Left colon (tissue), 2 donors: ENCODE measurements at regions not wholly inside any gene's neighbourhood (a gene's known extent, or its start where the extent isn't known, plus 50 kb on each side); places are given as distances from the start of the nearest gene placed in this dataset.

Source experiments
- ATAC-seq: fragments of 200-7000 bp; cut with Tn5 transposase; one replicate; pipeline ENCODE4 v1.9.1; 2020; ENCODE audit warnings: mild to moderate bottlenecking, moderate library complexity
- DNase-seq, 2 donors: peaks; one replicate each; pipeline ENCODE4 v3.0.0-alpha.2; 2020
- intact Hi-C, 2 donors: fragments of 100-400 bp; cut with DNase I in 1 of 2; cut with micrococcal nuclease in 1 of 2; formaldehyde crosslinking; loops; one replicate each; pipeline versions ENCODE4 v1.11.2 to v1.14.0; 2022; cut with DNase I, micrococcal nuclease
- donor health status: DM: no; HTN: no; CAD: no.
- donor health status: DM: yes; HTN: yes; CAD: no.

DNA sequence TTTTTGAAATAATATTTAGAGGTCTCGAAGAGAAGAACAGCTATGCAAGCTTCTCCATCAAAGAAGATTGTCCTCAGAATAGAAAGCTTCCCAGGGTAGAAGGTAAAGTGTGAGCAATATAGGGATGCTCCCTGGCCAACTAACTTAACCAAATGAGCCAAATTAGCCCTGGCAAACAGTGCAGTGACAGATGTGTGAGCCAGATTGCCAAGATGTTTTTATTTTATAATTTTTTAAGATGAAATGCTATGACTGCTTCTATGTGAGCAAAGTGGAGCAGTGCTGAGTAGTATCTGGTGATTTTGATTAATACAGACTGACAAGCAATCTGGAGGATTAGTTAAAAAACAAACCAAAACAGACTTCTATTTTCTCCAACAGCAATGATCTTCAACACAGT is 202.1 kb downstream of the NOVA1 start:
- no peak for DNase-seq
- intact Hi-C loops: no loop called here
- ATAC-seq: no peak

DNA sequence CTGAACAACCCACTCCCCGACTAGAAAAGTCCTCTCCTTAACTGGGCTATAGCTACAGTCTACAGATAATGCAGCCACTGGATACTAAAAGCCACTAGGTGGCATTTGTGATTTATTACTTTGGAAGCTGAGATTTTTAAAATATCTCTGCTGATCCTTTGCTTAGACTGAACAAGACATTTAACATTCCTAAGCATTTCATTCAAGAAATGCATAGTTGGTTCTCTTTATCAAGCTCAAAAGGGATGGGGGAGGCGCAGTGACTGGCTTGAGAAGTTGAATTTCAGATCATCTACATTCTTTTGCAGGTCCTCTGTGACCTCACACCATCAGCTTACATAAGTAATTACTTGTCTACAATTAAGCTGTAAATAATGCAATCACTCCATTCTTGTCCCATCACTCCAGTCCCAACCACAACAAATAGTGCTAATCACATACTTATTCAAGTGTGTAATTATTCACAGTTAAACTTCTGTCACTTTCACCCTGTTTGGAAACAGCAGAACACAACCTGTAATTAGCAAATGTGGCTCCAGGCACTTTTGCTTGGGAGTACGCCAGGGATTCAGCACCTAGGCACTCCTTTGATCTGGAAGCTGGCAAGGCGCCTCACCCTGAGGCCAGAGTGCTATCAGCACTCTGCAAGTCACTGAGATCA is 203.6 kb downstream of the NOVA1 start:
- DNase-seq (peak in 1 of 2 donors; percentile 43), ATAC-seq (peak; percentile 69)
- intact Hi-C loops: no loop called here

DNA sequence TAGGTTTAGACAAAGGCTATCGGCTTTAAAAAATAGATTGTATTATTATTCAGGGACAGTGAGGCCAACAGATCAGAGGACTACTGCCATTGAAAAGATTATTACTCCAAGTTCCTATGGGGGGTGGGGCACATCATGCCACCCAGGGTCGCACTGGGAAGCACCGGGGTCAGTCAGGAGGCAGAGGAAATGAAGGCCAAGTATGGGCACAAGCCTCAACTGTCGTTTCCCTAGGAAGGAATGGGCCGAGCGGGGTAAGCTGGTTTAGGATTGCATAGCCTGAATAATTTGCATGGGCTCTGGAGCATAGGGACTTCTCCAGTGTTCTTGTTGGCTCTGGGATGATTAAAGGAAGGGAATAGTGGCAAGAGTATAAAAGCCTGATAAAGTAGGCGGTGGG is 205.3 kb downstream of the NOVA1 start:
- intact Hi-C loops: no loop called here
- ATAC-seq (no peak), DNase-seq (no peak)

DNA sequence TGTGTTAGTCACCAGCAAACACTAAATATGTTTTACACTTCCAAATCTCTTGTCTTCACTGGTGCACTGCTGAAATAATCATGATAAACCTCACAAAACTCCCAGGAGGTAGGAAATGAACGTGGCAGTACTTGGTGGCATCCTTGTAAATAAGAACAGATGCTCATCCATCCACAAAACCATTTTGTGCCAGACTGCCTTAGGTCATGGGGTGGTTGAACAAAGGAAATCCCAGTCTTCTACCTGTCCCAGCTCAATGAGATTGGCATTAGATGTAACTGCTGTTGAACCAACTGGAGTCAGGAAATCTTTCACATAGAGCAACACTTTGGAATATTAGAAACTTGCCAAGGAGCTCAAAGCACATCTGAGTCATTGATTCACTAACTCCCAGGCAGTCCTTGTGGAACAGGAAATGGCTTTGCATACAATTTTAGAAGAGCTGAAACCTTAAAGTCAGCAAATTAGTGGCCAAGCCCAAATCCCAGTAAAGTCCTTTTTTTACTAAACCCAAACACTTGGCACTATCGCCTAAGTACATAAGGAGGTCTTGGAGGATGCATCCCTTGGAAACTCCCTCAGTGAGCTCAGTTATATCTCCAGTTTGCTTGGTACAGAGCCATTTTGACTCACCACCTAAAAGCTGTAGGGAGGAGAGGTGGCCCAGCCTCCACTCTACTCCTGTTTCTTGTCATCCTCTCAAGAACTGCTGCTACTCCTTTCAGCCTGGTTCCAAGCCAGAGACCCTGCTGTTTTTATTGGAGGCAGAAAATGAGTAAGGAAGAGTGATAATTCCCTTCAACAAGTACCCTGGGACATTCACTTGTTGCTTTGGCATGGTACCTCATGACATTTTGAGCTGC is 208.0 kb downstream of the NOVA1 start:
- ATAC-seq (no peak), DNase-seq (no peak)
- intact Hi-C loops: no loop called here

DNA sequence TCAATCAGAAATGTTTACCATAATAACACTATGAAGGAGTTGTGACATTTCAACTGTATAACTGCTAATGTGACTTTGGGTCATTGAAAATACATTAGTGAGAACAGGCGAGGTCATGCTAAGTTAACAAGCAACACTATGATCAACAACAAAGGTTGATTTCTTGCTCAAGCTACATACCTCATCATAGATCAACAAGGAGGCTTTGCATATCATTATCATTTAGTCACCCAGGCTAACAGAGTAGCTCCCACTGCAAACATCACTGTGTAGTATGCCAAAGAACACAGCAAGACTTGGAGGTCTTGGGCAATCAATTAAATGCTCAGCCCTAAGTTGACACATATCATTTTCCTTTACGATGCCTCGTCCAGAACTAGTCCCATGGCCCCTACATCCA is 212.5 kb downstream of the NOVA1 start:
- no peak for DNase-seq
- intact Hi-C loops: no loop called here
- ATAC-seq: no peak

DNA sequence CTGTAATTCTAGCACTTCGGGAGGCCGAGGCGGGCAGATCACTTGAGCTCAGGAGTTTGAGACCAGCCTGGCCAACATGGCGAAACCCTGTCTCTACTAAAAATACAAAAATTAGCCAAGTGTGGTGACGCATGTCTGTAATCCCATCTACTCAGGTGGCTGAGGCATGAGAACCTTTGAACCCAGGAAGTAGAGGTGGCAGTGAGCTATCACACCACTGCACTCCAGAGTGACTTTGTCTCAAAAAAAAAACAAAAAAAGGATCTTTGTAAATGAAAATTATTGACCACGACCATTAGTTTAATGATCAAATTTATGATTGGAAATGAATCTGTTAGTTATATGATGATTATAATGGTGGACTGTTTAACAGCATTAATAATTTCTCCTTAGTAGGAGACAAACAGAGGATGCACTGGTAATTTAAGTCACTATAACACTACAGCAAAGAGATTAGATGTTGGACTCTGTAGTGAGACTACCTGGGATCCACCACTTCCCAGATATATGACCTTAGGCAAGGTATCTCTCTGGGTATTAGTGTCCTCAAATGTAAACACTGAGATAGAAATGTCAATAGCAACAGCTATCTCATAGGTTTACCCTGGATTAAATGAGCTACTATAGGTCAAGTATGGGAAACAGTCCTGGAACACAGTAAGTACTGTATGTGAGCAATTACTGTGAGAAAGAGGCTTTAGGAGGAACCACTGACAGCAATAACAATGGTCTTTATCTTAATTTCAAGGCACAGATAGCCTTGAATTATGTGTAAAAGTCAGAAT is 214.7 kb downstream of the NOVA1 start:
- intact Hi-C loops: no loop called here
- peak; percentile 23 for ATAC-seq

DNA sequence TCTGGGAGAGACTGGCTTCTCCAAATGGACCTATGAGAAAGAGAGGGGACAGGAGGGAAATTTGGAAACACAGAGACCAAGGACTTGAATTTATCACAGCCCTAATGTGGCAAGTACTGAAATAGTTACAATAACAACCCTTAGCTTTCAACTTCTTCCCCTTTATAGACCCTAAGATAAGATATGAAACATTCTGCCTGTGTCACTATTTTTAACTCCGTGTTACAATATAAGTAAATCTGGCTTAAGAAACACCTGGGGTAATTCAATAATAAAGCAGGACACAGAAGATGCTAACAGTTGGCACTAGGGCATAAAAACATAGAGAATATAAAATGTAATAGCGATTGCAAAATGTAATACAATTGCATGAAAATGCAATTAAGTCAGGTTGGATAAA is 216.4 kb downstream of the NOVA1 start:
- DNase-seq: no peak
- ATAC-seq: peak; percentile 84
- intact Hi-C loops: no loop called here

More for the DNA sequence above, 214.7 kb downstream of the NOVA1 start:
- DNase-seq: no peak

DNA sequence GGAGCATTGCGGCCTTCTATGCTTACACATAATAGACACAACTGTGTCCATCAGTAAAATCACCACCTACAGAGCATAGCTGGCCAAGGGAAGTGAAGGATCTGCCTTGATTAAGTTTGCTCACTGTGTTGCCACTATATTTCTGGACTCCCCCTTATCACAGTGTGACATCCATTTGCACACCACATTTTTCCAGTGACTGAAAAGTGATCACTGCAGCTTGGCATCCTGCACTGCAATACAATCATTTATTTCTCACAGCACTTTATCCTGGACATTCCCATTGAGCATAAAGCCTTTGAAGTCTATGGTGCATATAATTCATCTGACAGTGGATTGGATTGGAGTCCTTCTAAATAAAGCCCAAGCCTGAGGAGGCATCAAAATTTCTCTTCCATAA is 217.2 kb downstream of the NOVA1 start:
- intact Hi-C loops: no loop called here
- DNase-seq (no peak), ATAC-seq (peak; percentile 54)

DNA sequence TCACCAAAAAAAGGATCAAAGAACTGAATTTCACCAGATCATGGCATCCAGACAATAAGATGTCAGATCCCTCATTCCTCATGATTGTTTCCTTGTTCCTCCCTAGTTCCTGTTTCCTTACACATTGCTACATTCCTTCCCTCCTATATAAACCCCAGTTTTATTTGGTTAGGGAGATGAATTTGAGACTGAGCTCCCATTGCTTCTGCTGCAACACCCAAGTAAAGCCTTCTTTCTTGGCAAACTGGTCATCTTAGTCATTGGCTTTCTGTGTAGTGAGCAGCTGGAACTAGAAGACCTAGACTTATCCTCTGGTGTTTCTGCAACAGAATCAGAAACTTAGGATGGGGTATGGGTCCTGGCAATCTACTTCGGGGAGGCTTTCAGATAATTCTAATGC is 217.9 kb downstream of the NOVA1 start:
- DNase-seq (no peak), ATAC-seq (no peak)
- intact Hi-C loops: no loop called here

DNA sequence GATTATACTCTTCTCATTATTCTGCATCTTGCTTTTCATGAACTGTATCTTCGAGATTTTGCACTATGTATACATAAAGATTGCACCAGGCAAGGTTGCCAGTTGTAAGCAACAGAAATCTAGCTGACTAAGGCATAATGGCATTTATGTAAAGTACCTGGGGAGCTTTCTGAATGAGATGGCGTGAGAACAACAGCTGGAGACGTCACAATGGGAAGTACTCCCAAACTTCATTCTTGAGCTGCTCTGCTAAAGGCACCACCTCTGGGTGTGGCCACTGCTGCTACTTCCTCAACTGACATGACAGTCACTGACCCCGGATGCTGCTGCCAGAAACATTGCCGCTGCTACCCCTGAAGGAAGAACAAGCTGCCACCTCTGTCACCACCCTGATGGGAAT is 220.7 kb downstream of the NOVA1 start:
- intact Hi-C loops: no loop called here
- DNase-seq: peak in 1 of 2 donors; percentile 14
- peak; percentile 30 for ATAC-seq

DNA sequence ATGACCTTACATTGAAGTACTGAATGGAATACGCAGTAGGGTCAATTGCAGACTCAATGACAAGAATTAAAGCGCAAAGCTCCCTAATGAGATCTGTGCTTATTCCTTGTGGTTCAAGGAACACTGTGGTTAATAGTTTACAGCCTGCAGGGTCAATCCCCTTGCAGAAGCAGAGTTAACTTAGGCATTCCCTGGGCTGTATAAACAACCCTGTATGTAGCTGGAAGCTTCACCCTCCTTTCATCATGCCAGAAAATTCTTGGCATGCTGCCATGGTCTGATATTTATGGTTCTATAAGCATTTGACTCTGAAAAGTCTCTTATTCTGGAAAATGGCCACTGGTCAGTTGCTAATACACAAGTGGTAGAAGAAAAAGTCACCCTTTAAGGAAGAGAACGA is 227.7 kb downstream of the NOVA1 start:
- intact Hi-C loops: no loop called here

DNA sequence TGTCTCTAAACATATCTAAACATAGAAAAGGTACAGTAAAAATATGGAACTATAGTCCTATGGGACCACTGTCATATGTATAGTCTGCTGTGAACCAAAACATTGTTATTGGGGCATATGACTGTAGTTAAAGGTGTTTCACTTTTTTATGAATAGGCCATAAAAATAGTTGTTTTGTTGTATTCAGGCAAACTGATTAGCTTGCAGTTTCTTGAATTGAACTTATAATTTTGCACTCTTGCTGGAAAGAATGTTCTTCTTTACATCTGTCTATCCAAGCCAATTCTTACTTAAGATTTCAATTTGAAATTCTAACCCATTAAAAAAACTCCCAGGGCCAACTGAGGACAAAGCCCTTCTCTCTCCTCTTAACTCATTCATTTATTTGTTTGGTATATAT is 234.1 kb downstream of the NOVA1 start:
- intact Hi-C loops: no loop called here
- no peak for ATAC-seq
- DNase-seq: no peak

More for the DNA sequence above, 227.7 kb downstream of the NOVA1 start:
- DNase-seq (no peak), ATAC-seq (peak; percentile 63)

DNA sequence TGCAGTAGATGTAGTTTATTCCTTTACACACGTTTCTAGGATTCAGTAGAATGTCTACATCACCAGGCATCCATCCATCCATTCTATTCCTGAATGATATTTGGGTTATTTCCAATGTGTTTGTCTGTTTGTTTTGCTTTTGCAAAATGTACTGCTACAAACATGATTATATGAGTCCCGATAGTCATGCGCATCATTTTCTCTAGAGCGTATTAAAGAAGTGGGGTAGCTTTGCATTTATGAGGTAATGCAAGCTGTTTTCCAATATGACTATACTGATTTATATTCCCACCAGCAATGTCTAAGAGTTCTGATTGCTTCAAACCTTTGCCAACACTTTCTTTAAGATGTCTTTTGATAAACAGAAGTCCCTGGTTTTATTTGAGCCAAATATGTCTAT is 253.2 kb downstream of the NOVA1 start:
- intact Hi-C loops: no loop called here
- no peak for ATAC-seq

DNA sequence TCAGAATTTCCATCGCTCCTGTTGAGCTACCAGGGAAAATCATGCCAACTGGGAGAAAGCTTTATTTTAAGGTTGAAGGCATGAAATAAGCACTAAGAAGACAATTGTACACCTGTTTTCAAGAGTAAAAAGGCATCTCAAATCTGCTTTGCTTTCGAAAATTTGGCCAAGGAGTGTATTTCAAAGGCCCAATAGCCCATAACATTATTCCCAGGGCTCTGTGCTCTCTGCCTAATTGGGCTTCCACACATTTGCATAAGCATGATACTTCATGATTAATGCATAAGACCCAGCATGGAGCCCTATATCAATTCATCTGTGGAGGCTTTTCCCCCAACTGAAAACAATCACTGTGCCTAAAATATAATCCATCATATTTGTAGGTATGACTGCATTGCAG is 258.5 kb downstream of the NOVA1 start:
- no peak for DNase-seq
- no peak for ATAC-seq
- intact Hi-C loops: no loop called here

More for the DNA sequence above, 253.2 kb downstream of the NOVA1 start:
- no peak for DNase-seq

DNA sequence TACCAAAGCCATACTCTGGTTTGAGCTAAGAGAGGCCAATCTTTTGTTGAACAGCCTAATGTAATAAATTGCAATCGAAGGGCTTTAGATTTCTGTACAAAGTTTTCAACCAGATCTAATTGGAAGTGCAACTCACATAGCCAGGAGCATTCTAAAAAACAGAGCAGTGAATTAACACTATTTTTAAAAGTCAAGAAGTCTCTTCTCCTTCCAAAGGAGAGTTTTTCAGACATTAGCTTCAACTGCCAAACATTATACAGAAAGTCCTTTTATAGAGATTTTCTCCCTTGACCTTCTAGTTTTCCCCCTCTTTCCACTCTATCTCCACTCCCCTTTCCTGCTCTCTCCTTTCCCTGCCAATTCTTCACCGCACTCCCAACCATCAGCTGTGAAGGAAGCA is 259.6 kb downstream of the NOVA1 start:
- ATAC-seq: no peak
- no peak for DNase-seq
- intact Hi-C loops: no loop called here

DNA sequence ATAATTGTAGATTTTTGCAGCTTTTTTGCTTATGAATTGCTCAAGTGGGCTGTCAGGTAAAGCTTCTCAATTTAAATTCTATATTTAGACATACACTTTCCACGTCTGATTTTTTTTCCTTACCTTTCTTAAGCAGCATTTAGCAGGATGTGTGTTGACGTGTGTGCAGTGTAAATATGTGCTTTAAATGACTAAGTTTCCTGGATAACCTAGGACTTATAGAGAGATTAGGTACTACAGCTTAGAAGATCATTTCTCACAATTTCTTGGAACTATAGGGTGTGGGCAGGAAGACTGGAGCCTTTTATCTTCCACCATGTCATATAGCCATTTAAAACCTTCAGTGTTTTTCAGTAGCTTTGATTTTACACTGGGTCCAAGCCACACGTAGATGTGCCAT is 263.5 kb downstream of the NOVA1 start:
- intact Hi-C loops: no loop called here

DNA sequence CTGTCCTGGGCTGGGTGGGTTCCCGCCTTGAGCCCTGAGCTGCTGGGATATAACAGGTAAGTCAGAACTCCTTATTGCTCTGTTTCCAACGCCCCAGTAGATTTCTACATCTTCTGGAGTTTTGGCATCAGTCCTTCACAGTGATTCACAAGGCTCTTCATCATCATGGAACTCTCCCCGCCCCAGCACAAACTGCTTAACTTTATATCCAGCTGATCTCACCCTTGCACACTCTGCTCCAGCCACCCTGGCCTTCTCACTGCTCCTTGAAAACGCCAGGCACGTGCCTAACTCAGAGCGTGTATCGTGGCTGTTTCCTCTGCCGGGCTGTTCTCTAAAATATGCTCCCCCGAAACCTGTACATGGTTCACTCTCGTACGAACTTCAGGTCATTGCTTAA is 264.9 kb downstream of the NOVA1 start:
- no peak for DNase-seq
- no peak for ATAC-seq
- intact Hi-C loops: no loop called here

More for the DNA sequence above, 263.5 kb downstream of the NOVA1 start:
- ATAC-seq (no peak), DNase-seq (no peak)

DNA sequence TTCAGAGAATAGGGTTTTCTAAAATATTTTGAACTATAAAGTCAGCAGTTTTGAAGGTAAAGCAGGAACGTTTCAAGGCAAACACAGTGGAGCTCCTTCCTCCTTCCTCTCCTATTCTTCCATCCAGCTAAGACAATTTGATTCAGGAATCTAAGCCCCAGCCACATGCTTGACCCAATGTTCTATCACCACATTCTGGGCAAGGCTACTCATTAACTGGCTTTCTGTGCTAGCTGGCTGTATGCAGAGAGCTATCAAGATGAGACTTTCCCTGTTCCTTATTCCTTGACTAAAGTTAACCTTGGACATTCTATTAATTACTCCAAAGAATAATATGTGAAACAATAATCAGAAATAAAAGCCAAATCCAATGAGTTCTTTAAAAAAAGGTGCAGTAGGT is 266.9 kb downstream of the NOVA1 start:
- intact Hi-C loops: no loop called here
- DNase-seq (no peak), ATAC-seq (no peak)

DNA sequence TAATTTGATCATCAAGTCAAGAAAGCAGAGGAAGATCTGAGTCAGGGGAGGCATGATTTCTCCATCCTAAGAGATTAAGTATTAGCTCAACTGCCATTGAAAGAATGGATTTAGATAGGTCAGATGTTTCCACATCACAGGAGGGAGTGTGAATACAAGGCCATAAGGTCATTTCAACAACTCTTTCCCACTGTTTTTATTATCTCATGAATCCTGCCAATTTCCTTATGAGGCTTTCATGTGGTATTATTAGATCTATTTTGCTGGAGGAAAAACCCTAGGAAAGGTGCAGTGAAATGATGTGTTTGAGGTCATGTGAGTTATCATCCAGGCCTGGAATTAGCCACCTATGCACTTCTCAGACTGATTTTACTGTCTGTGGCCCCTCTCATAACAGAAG is 269.0 kb downstream of the NOVA1 start:
- ATAC-seq (peak; percentile 41), DNase-seq (no peak)
- intact Hi-C loops: no loop called here

DNA sequence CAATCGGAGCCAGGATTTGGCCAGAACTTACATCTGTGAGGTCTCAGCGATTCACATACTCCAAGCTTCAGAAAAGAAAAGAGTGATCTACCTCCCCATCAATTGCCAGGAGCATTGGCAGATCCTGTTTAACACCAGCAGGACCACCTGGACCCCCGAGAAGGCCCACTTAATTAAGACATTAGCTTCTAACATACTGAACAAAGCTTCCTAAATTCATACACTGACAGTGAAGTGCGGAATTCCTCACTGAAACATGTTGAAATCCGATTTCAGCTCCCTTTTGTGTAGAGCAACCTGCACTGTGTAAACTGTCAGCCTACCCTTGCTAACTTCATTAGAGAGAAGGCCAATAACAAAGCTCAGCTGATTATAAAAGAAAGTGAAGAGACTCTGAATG is 274.0 kb downstream of the NOVA1 start:
- no peak for DNase-seq
- intact Hi-C loops: no loop called here
- no peak for ATAC-seq
